NOMO-1 (cell line): ENCODE measurements at regions not wholly inside any gene's neighbourhood (a gene's known extent, or its start where the extent isn't known, plus 50 kb on each side); places are given as distances from the start of the nearest gene placed in this dataset.
A peak's percentile ranks its signal among the peaks of the same experiment; 100 is the strongest.

Experiments used
- DNase-seq, 2 experiments: peaks; one replicate each; lab custom pipeline; 2025; ENCODE audit not compliant: unreplicated experiment in 2 of 2; lab: John Stamatoyannopoulos, UW

- no peak for DNase-seq
Measured at GRCh38 chrX:57848857-57849256, 61.4 kb downstream of the ZXDA start.

GRCh38 chrX:57822818-57823217 lies 87.4 kb downstream of the ZXDA start:
- no peak for DNase-seq

- DNase-seq: no peak
Measured at GRCh38 chrX:57822398-57822797, 87.9 kb downstream of the ZXDA start.

- DNase-seq: peak; percentile 30 to 41
Measured at GRCh38 chrX:57821703-57822387, 88.4 kb downstream of the ZXDA start.

GRCh38 chrX:57817302-57817701 lies 93.0 kb downstream of the ZXDA start:
- DNase-seq: no peak

- DNase-seq: no peak
Measured at GRCh38 chrX:57772637-57773036, 92.6 kb upstream of the NLRP2B start.

GRCh38 chrX:57771689-57772088 lies 91.6 kb upstream of the NLRP2B start:
- no peak for DNase-seq

- DNase-seq: no peak
Measured at GRCh38 chrX:57752866-57753265, 72.8 kb upstream of the NLRP2B start.

GRCh38 chrX:57741107-57741506 lies 61.0 kb upstream of the NLRP2B start:
- no peak for DNase-seq

GRCh38 chrX:57737881-57738280 lies 57.8 kb upstream of the NLRP2B start:
- no peak for DNase-seq
